Stomach (tissue), 4 donors: ENCODE measurements at regions not wholly inside any gene's neighbourhood (a gene's known extent, or its start where the extent isn't known, plus 50 kb on each side); places are given as distances from the start of the nearest gene placed in this dataset.

Experiments used
- POLR2A ChIP-seq, 4 donors: fragments of 450-650 bp; IDR thresholded peaks; one replicate each; pipeline ENCODE4 v1.6.1; 2016; ENCODE audit warnings: antibody characterized with exemption in 4 of 4, control low read depth in 2 of 4, mild to moderate bottlenecking in 1 of 4, moderate library complexity in 1 of 4
- POLR2AphosphoS5 ChIP-seq, 3 donors: sonication (generic); formaldehyde crosslinking; IDR thresholded peaks; one replicate each; pipeline ENCODE4 v1.6.1; 2016; ENCODE audit warnings: antibody characterized with exemption in 3 of 3
- TF ChIP-seq, protein P1 (sequence below), 7 experiments: fragments of 450-650 bp in 4 of 7; fragments of 200-600 bp in 3 of 7; sonication (generic) in 3 of 7; IDR thresholded peaks; one replicate each; pipeline ENCODE4 v1.5.1; 2016 to 2019; ENCODE audit warnings: antibody characterized with exemption in 7 of 7, control low read depth in 2 of 7, mild to moderate bottlenecking in 1 of 7

GRCh38 chr2:120405759-120406099 lies 59.8 kb downstream of the INHBB start:
- no peak for TF ChIP-seq POLR2AphosphoS5 (IDR thresholded peaks at IDR 0.05)
- TF ChIP-seq POLR2A (IDR thresholded peaks at IDR 0.05), result no peak
- TF ChIP-seq, protein P1, sequence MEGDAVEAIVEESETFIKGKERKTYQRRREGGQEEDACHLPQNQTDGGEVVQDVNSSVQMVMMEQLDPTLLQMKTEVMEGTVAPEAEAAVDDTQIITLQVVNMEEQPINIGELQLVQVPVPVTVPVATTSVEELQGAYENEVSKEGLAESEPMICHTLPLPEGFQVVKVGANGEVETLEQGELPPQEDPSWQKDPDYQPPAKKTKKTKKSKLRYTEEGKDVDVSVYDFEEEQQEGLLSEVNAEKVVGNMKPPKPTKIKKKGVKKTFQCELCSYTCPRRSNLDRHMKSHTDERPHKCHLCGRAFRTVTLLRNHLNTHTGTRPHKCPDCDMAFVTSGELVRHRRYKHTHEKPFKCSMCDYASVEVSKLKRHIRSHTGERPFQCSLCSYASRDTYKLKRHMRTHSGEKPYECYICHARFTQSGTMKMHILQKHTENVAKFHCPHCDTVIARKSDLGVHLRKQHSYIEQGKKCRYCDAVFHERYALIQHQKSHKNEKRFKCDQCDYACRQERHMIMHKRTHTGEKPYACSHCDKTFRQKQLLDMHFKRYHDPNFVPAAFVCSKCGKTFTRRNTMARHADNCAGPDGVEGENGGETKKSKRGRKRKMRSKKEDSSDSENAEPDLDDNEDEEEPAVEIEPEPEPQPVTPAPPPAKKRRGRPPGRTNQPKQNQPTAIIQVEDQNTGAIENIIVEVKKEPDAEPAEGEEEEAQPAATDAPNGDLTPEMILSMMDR (IDR thresholded peaks at IDR 0.05), result no peak
